Psoas muscle (tissue), 7 donors: ENCODE measurements at regions not wholly inside any gene's neighbourhood (a gene's known extent, or its start where the extent isn't known, plus 50 kb on each side); places are given as distances from the start of the nearest gene placed in this dataset.

Experiments used
- ATAC-seq, 4 donors: fragments of 200-7000 bp; cut with Tn5 transposase; one replicate each; pipeline ENCODE4 v1.9.1; 2020; ENCODE audit warnings: moderate library complexity in 3 of 4, mild to moderate bottlenecking in 2 of 4
- DNase-seq, 2 donors: peaks; one replicate each; pipeline ENCODE4 v3.0.0-alpha.2; 2020
- H3K27ac ChIP-seq: fragments of 200-600 bp; one replicate; pipeline ENCODE4 v1.8.0; 2022
- H3K27me3 ChIP-seq, 3 donors: fragments of 200-600 bp in 1 of 3; one replicate each; pipeline versions ENCODE4 v1.6.1 to v1.8.0; 2013 to 2022; ENCODE audit warnings: low read length in 2 of 3, mild to moderate bottlenecking in 2 of 3, moderate library complexity in 1 of 3; ENCODE audit not compliant: insufficient read depth in 3 of 3
- H3K36me3 ChIP-seq, 2 donors: fragments of 200-600 bp in 1 of 2; one replicate each; pipeline versions ENCODE4 v1.6.1 to v1.8.0; 2013 to 2022; ENCODE audit warnings: low read depth in 1 of 2, mild to moderate bottlenecking in 1 of 2, moderate library complexity in 1 of 2; ENCODE audit not compliant: insufficient read depth in 1 of 2
- H3K4me1 ChIP-seq: fragments of 200-600 bp; one replicate; pipeline ENCODE4 v1.8.0; 2022
- H3K4me3 ChIP-seq: fragments of 200-600 bp; one replicate; pipeline ENCODE4 v1.8.0; 2022; ENCODE audit warnings: mild to moderate bottlenecking
- H3K9me3 ChIP-seq: fragments of 200-600 bp; one replicate; pipeline ENCODE4 v1.8.0; 2022
- WGBS, 3 donors: extraction: QIAGEN DNeasy Blood & Tissue Kit; methylation state at CpG; one replicate each; pipeline versions ENCODE4 v1.1.6 to v1.1.7; 2013; 5-methylcytosine and 5-hydroxymethylcytosine counted together
- intact Hi-C, 2 donors: fragments of 100-400 bp; cut with DNase I; formaldehyde crosslinking; loops; one replicate each; pipeline versions ENCODE4 v1.11.0 to v1.14.2; 2022
- TF ChIP-seq, protein P1 (sequence below): fragments of 200-600 bp; IDR thresholded peaks from one replicate; pipeline ENCODE4 v1.8.0; 2022; ENCODE audit warnings: antibody characterized with exemption
- donor health status: healthy with polysubstance abuse.
- donor health status: DM: no; HTN: no; CAD: no; lungs with moderate emphysema.
- donor health status: Bipolar disorder and iron deficiency.
- donor health status: healthy.
- donor health status: DM: yes; HTN: yes; CAD: no.
- donor health status: DM: no; HTN: no; CAD: no.
- donor health status: DM: yes; HTN: yes; CAD: no.

DNA sequence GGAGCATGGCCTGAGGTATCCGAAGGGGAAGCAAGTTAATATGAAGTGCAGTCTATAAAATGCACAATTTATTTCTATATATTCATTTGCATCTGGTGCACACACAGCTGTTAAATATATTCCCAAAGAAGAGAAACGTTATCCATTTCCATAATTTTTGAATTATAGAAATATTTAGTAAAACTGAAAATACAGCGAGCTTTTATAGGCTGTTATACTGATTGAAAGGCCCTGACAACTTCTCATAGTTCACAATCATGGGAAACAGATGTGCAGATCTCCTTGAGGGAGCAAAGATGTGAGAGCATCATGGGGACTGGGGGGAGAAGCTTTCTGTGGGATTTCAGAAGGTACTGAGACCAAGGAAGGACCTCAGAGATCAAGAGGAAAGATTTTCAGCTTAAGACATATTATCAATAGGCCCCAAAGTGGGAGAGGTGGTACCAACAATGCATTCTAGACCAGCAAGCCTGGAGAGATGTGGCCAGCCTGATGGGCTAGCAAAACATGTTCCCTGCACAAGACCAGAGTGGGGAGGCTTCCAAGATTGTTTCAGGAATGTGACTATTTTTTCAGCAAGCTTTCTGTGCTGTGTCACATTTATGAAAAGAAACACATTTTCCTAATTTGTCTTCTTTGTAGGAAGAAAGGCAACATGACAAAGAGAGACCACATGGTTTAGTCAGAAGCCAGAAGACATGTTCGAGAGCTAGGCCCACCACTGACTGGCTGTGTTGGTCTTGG lies 256.0 kb upstream of the SFRP2 start:
- no peaks in the 10 kb centered on the region for H3K4me1 ChIP-seq
- intact Hi-C loops: no loop called here
- TF ChIP-seq, protein P1, sequence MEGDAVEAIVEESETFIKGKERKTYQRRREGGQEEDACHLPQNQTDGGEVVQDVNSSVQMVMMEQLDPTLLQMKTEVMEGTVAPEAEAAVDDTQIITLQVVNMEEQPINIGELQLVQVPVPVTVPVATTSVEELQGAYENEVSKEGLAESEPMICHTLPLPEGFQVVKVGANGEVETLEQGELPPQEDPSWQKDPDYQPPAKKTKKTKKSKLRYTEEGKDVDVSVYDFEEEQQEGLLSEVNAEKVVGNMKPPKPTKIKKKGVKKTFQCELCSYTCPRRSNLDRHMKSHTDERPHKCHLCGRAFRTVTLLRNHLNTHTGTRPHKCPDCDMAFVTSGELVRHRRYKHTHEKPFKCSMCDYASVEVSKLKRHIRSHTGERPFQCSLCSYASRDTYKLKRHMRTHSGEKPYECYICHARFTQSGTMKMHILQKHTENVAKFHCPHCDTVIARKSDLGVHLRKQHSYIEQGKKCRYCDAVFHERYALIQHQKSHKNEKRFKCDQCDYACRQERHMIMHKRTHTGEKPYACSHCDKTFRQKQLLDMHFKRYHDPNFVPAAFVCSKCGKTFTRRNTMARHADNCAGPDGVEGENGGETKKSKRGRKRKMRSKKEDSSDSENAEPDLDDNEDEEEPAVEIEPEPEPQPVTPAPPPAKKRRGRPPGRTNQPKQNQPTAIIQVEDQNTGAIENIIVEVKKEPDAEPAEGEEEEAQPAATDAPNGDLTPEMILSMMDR: no peak
- 67 to 76% (median 71%) methylated on average over 4 of the region's 4 CpGs for WGBS, 3 donors
- H3K36me3 ChIP-seq: no peaks in the 10 kb centered on the region
- no peak overlapping the region for H3K4me3 ChIP-seq
- ATAC-seq (no peak), DNase-seq (no peak)
- H3K27ac ChIP-seq: no peak overlapping the region
- H3K9me3 ChIP-seq: no peaks in the 10 kb centered on the region
- H3K27me3 ChIP-seq: no peaks in the 10 kb centered on the region

DNA sequence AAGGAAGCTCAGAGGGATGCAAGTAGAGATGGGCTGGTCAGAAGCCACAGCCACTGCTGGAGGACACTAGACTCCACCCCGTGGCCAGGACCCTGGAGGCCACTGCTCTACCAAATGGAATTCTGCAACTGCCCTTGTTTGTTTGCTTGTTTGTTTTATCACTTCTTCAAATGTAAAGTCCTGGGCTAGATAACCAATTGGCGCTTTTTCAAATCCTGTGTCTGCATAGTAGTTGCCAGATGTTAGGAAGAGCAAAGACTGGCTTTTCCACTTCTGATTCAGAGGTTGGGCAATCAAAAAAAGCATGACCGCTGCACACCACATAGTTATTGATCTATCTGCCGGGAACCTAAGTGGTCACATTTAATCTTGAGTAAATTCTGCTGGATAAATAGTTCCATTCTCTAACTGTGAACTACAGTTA lies 255.2 kb upstream of the SFRP2 start:
- Histone ChIP-seq H3K27ac (no peak overlapping the region), H3K4me1 (no peaks in the 10 kb centered on the region), H3K27me3 (no peaks in the 10 kb centered on the region), H3K4me3 (no peak overlapping the region), H3K36me3 (no peaks in the 10 kb centered on the region), H3K9me3 (no peaks in the 10 kb centered on the region)
- ATAC-seq: no peak
- TF ChIP-seq, protein P1: no peak
- intact Hi-C loops: no loop called here
- 77 to 83% (median 80%) methylated on average over 4 of the region's 4 CpGs for WGBS, 3 donors
- DNase-seq: no peak

DNA sequence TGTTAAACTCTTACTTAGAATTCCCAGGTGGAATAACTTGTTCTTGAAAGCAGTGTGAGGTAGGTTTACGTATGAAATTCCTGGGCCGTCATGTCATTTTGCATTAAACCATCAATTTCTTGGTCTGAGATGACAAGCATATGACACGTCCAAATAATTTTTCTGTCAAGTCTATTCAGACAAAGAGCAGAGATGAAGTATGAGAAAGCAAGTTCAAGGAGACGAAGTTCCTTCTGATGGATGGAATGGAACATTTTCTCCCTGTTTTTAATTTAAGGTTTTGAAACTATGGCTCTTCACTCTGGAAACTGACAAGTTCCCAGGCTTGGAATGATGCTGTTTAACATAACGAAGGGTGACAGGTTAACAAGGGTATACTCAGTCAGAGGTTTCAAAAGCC lies 252.8 kb upstream of the SFRP2 start:
- intact Hi-C loops: no loop called here

DNA sequence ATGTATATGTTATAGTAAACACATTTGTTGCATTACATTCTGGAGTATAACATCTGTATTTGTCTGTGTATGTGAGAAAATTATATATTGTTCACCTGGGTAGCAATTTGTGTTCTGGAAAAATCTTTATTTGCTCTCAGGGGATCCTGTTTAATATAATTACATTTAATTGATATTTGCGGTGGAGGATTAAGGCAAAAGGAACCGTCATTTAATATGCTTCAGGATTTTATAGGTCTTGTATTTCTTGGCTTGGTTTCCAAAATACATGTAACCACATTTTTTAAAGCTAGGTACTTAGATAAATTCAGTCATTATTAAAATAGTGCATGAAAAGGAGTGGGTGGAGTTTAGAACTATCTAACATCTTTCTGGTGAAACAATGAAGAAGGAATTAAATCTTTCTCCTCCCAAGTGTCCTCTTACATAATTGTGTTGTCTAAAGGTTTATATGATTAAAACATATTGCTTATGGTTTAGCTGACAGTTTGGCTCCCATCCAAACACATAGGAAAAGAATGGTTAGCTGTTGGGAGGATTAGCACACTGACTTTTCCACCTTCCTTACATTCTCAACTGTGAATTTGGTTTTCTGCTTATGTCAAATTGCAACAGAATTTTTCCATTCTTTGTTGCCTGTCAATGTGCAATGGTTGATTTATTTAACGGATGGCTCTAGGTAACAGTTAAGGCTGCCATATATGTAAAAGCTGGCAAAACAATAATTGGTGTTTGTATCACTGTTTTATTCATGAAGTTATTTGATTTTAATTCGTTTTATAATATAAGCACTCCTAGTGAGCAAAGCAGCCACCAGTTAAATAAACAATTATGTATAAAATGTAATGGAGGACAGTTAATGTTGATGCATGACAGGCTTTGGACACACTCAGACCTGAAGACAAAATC lies 250.8 kb upstream of the SFRP2 start:
- no peaks in the 10 kb centered on the region for H3K36me3 ChIP-seq
- 51 to 59% (median 54%) methylated on average over 4 of the region's 4 CpGs for WGBS, 3 donors
- ATAC-seq: no peak
- TF ChIP-seq, protein P1: no peak
- no peaks in the 10 kb centered on the region for H3K27me3 ChIP-seq
- no peak overlapping the region for H3K4me3 ChIP-seq
- DNase-seq: no peak
- H3K9me3 ChIP-seq: no peaks in the 10 kb centered on the region
- intact Hi-C loops: no loop called here
- H3K4me1 ChIP-seq: no peaks in the 10 kb centered on the region
- no peak overlapping the region for H3K27ac ChIP-seq

More for the DNA sequence above, 252.8 kb upstream of the SFRP2 start:
- H3K9me3 ChIP-seq: no peaks in the 10 kb centered on the region
- H3K4me3 ChIP-seq: no peak overlapping the region
- TF ChIP-seq, protein P1: no peak
- ATAC-seq: no peak
- H3K27me3 ChIP-seq: no peaks in the 10 kb centered on the region
- no peaks in the 10 kb centered on the region for H3K36me3 ChIP-seq
- no peak for DNase-seq
- WGBS, 3 donors: 77 to 85% (median 82%) methylated on average over 5 of the region's 5 CpGs
- no peaks in the 10 kb centered on the region for H3K4me1 ChIP-seq
- no peak overlapping the region for H3K27ac ChIP-seq
